ENCODE measurements at regions not wholly inside any gene's neighbourhood (a gene's known extent, or its start where the extent isn't known, plus 50 kb on each side); places are given as distances from the start of the nearest gene placed in this dataset.

DNA sequence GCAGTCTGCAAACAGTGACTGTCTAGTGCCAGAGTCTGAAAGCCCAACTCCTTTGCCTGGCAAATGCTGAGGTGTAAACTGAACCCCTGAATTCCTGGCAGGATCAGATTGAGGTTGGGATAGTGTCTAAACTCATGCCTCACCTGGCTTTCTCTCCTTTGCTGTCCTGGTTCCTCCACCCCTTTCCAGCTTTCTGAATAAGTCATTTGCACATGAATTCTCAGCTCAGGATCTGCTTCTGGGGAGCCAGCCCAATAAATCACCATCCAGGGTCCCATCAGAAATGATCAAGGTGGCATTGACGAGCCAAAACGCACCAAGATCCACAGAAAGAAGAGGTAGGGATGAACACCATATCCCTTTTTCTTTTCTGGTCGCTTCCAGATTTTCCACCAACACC is 301.6 kb downstream of the LRFN2 start:
- Histone ChIP-seq H3K27ac (ENCODE audit: low read depth, low read length) (no peak overlapping the region), H3K9me3 (ENCODE audit: insufficient read depth, low read depth, low read length) (no peaks in the 10 kb centered on the region), H3K36me3 (ENCODE audit: insufficient read depth, low read length) (no peaks in the 10 kb centered on the region), H3K4me1 (ENCODE audit: insufficient read depth, low read length) (no peaks in the 10 kb centered on the region), H3K4me2 (ENCODE audit: low read length) (no peak overlapping the region), H3K27me3 (ENCODE audit: insufficient read depth, low read length) (peaks cover 2% of the 10 kb centered on the region), H3K9ac (ENCODE audit: low read length) (no peak overlapping the region), H3K79me2 (ENCODE audit: insufficient read depth, low read length) (no peaks in the 10 kb centered on the region), H2AFZ (ENCODE audit: low read depth, low read length) (no peak overlapping the region), H3K4me3 (ENCODE audit: insufficient read depth, low read depth, low read length) (no peak overlapping the region), H4K20me1 (ENCODE audit: insufficient read depth, low read length) (no peaks in the 10 kb centered on the region)
- Mint-ChIP-seq H3K36me3 (ENCODE audit: low read depth, unreplicated experiment) (peaks cover 3% of the 10 kb centered on the region), H3K27me3 (ENCODE audit: low read depth, unreplicated experiment) (peaks cover 57% of the 10 kb centered on the region), H3K9me3 (ENCODE audit: unreplicated experiment) (peaks cover 3% of the 10 kb centered on the region), H3K4me3 (ENCODE audit: unreplicated experiment) (no peak overlapping the region), H3K27ac (ENCODE audit: unreplicated experiment) (no peak overlapping the region), H3K4me1 (ENCODE audit: low read depth, unreplicated experiment) (no peaks in the 10 kb centered on the region)
- TF ChIP-seq, protein P1, sequence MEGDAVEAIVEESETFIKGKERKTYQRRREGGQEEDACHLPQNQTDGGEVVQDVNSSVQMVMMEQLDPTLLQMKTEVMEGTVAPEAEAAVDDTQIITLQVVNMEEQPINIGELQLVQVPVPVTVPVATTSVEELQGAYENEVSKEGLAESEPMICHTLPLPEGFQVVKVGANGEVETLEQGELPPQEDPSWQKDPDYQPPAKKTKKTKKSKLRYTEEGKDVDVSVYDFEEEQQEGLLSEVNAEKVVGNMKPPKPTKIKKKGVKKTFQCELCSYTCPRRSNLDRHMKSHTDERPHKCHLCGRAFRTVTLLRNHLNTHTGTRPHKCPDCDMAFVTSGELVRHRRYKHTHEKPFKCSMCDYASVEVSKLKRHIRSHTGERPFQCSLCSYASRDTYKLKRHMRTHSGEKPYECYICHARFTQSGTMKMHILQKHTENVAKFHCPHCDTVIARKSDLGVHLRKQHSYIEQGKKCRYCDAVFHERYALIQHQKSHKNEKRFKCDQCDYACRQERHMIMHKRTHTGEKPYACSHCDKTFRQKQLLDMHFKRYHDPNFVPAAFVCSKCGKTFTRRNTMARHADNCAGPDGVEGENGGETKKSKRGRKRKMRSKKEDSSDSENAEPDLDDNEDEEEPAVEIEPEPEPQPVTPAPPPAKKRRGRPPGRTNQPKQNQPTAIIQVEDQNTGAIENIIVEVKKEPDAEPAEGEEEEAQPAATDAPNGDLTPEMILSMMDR (IDR thresholded peaks at IDR 0.05; ENCODE audit: insufficient read depth, low read depth, low read length) = no peak
- TF ChIP-seq EZH2 (IDR thresholded peaks at IDR 0.05; ENCODE audit: insufficient read depth, low read length) = no peak
- DNase-seq (ENCODE audit: low read depth) = no peak
- FAIRE-seq = no peak

DNA sequence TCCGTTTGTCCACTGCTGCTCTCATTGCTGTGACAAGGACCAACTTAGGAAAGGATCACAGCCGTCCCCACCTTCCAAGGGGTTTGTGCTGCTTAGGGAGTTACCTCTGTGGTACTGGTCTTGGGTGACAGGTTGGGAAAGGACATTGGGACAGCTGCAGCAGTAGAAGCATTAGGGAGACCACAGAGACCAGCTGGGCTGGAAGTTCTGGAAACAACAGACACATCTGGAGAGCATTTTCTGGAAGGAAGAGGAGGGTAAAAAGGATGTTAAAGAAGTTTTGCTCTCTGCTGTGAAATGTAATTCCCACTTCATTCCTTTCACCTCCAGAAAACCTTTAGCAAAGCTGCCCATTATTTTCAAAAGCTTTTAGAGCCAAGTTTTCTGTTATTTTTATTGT is 304.2 kb downstream of the LRFN2 start:
- no peak for TF ChIP-seq EZH2 (IDR thresholded peaks at IDR 0.05; ENCODE audit: insufficient read depth, low read length)
- TF ChIP-seq, protein P1 (IDR thresholded peaks at IDR 0.05; ENCODE audit: insufficient read depth, low read depth, low read length) = no peak
- Histone ChIP-seq H3K36me3 (ENCODE audit: insufficient read depth, low read length) (no peaks in the 10 kb centered on the region), H3K4me2 (ENCODE audit: low read length) (no peak overlapping the region), H4K20me1 (ENCODE audit: insufficient read depth, low read length) (no peaks in the 10 kb centered on the region), H3K9ac (ENCODE audit: low read length) (no peak overlapping the region), H3K27ac (ENCODE audit: low read depth, low read length) (no peak overlapping the region), H2AFZ (ENCODE audit: low read depth, low read length) (no peak overlapping the region), H3K27me3 (ENCODE audit: insufficient read depth, low read length) (peaks cover 2% of the 10 kb centered on the region), H3K9me3 (ENCODE audit: insufficient read depth, low read depth, low read length) (no peaks in the 10 kb centered on the region), H3K4me1 (ENCODE audit: insufficient read depth, low read length) (no peaks in the 10 kb centered on the region), H3K4me3 (ENCODE audit: insufficient read depth, low read depth, low read length) (no peak overlapping the region), H3K79me2 (ENCODE audit: insufficient read depth, low read length) (no peaks in the 10 kb centered on the region)
- no peak overlapping the region for H3K4me3 Mint-ChIP-seq (ENCODE audit: unreplicated experiment)
- FAIRE-seq (no peak), DNase-seq (ENCODE audit: low read depth) (no peak)
- peaks cover 3% of the 10 kb centered on the region for H3K9me3 Mint-ChIP-seq (ENCODE audit: unreplicated experiment)
- H3K27ac Mint-ChIP-seq (ENCODE audit: unreplicated experiment) = no peak overlapping the region
- peaks cover 51% of the 10 kb centered on the region for H3K27me3 Mint-ChIP-seq (ENCODE audit: low read depth, unreplicated experiment)
- H3K4me1 Mint-ChIP-seq (ENCODE audit: low read depth, unreplicated experiment) = peaks cover 3% of the 10 kb centered on the region
- peaks cover 3% of the 10 kb centered on the region for H3K36me3 Mint-ChIP-seq (ENCODE audit: low read depth, unreplicated experiment)

GRCh38 chr6:40281402-40281801 is 305.8 kb downstream of the LRFN2 start:
- peaks cover 1% of the 10 kb centered on the region for H3K27me3 ChIP-seq (ENCODE audit: insufficient read depth, low read length)
- DNase-seq (ENCODE audit: low read depth) = no peak
- Mint-ChIP-seq H3K27me3 (ENCODE audit: low read depth, unreplicated experiment) (peaks cover 38% of the 10 kb centered on the region), H3K4me3 (ENCODE audit: unreplicated experiment) (no peak overlapping the region), H3K4me1 (ENCODE audit: low read depth, unreplicated experiment) (peaks cover 3% of the 10 kb centered on the region), H3K9me3 (ENCODE audit: unreplicated experiment) (peaks cover 3% of the 10 kb centered on the region), H3K27ac (ENCODE audit: unreplicated experiment) (no peak overlapping the region), H3K36me3 (ENCODE audit: low read depth, unreplicated experiment) (peaks cover 3% of the 10 kb centered on the region)
- no peaks in the 10 kb centered on the region for H4K20me1 ChIP-seq (ENCODE audit: insufficient read depth, low read length)
- no peak overlapping the region for H3K9ac ChIP-seq (ENCODE audit: low read length)
- H3K27ac ChIP-seq (ENCODE audit: low read depth, low read length) = no peak overlapping the region
- H3K9me3 ChIP-seq (ENCODE audit: insufficient read depth, low read depth, low read length) = no peaks in the 10 kb centered on the region
- H3K4me3 ChIP-seq (ENCODE audit: insufficient read depth, low read depth, low read length) = no peak overlapping the region
- H3K4me2 ChIP-seq (ENCODE audit: low read length) = no peak overlapping the region
- H3K4me1 ChIP-seq (ENCODE audit: insufficient read depth, low read length) = no peaks in the 10 kb centered on the region
- H3K36me3 ChIP-seq (ENCODE audit: insufficient read depth, low read length) = no peaks in the 10 kb centered on the region
- no peak for FAIRE-seq
- TF ChIP-seq, protein P1 (IDR thresholded peaks at IDR 0.05; ENCODE audit: insufficient read depth, low read depth, low read length) = no peak
- TF ChIP-seq EZH2 (IDR thresholded peaks at IDR 0.05; ENCODE audit: insufficient read depth, low read length) = no peak
- H2AFZ ChIP-seq (ENCODE audit: low read depth, low read length) = no peak overlapping the region
- no peaks in the 10 kb centered on the region for H3K79me2 ChIP-seq (ENCODE audit: insufficient read depth, low read length)

Measured in astrocyte (in vitro differentiated cells and primary cell).